ENCODE measurements at regions not wholly inside any gene's neighbourhood (a gene's known extent, or its start where the extent isn't known, plus 50 kb on each side); places are given as distances from the start of the nearest gene placed in this dataset.
"Not testable (repeated sequence)": the region's sequence is repeated elsewhere in the genome, so short reads cannot be mapped to it uniquely, and the experiment has no call there.

GRCh38 chr9:65430221-65430620 lies 145.2 kb upstream of the FOXD4L5 start:
- Histone ChIP-seq H3K9ac (ENCODE audit: low read length) (no peak overlapping the region), H3K4me3 (ENCODE audit: low read length) (no peak overlapping the region), H3K27me3 (replicated peaks; ENCODE audit: control insufficient read depth, insufficient read depth, low read length) (no peaks in the 10 kb centered on the region), H3K4me1 (ENCODE audit: control insufficient read depth, insufficient read depth, low read length) (no peaks in the 10 kb centered on the region), H3K36me3 (ENCODE audit: control insufficient read depth, insufficient read depth, low read length, severe bottlenecking) (no peaks in the 10 kb centered on the region), H3K9me3 (ENCODE audit: control insufficient read depth, low read length) (no peaks in the 10 kb centered on the region)
- DNase-seq (ENCODE audit: low read depth) = no peak

- not testable (repeated sequence) for H3K36me3 ChIP-seq (ENCODE audit: control insufficient read depth, insufficient read depth, low read length, severe bottlenecking); H3K9ac ChIP-seq (ENCODE audit: low read length); H3K27me3 ChIP-seq (replicated peaks; ENCODE audit: control insufficient read depth, insufficient read depth, low read length); DNase-seq (ENCODE audit: low read depth); H3K9me3 ChIP-seq (ENCODE audit: control insufficient read depth, low read length); H3K4me3 ChIP-seq (ENCODE audit: low read length); H3K4me1 ChIP-seq (ENCODE audit: control insufficient read depth, insufficient read depth, low read length)
Measured at GRCh38 chr9:65427361-65427760, 142.4 kb upstream of the FOXD4L5 start.

GRCh38 chr9:65426813-65427212 lies 141.8 kb upstream of the FOXD4L5 start:
- not testable (repeated sequence) for H3K4me1 ChIP-seq (ENCODE audit: control insufficient read depth, insufficient read depth, low read length); H3K4me3 ChIP-seq (ENCODE audit: low read length); H3K9ac ChIP-seq (ENCODE audit: low read length); H3K36me3 ChIP-seq (ENCODE audit: control insufficient read depth, insufficient read depth, low read length, severe bottlenecking); H3K27me3 ChIP-seq (replicated peaks; ENCODE audit: control insufficient read depth, insufficient read depth, low read length); H3K9me3 ChIP-seq (ENCODE audit: control insufficient read depth, low read length); DNase-seq (ENCODE audit: low read depth)

DNA sequence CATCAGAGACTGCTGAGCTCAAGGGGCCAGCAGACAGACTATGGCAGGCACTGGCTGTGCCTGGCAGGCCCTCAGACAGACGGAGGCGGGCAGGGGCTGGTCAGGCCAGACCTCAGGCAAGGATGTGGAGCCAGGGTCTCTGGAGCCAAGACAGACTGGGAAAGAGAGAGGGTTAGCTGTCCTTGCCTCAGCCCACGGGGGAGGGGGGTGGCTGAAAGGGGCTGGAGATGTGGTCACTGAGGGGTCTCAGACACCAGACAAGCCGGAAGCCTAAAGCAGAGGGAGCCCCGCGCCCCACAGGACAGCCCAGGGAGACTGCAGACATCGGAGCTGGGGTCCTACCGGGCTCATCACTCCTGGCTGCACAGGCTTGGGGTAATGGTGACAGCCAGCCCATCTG lies 141.2 kb upstream of the FOXD4L5 start:
- Histone ChIP-seq H3K9ac (ENCODE audit: low read length) (no peak overlapping the region), H3K36me3 (ENCODE audit: control insufficient read depth, insufficient read depth, low read length, severe bottlenecking) (no peaks in the 10 kb centered on the region), H3K4me3 (ENCODE audit: low read length) (no peak overlapping the region), H3K4me1 (ENCODE audit: control insufficient read depth, insufficient read depth, low read length) (no peaks in the 10 kb centered on the region), H3K27me3 (replicated peaks; ENCODE audit: control insufficient read depth, insufficient read depth, low read length) (no peaks in the 10 kb centered on the region), H3K9me3 (ENCODE audit: control insufficient read depth, low read length) (no peaks in the 10 kb centered on the region)
- no peak for DNase-seq (ENCODE audit: low read depth)

DNA sequence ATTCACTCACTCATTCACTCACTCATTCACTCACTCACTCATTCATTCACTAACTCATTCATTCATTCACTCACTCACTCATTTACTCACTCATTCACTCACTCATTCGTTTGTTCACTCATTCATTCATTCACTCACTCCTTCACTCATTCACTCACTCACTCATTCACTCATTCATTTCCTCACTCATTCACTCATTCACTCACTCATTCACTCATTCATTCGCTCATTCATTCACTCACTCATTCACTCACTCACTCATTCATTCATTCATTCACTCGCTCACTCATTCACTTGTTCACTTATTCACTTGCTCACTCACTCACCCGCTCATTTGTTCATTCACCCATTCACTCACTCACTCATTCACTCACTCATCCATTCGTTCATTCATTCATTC lies 140.2 kb upstream of the FOXD4L5 start:
- H3K9me3 ChIP-seq (ENCODE audit: control insufficient read depth, low read length); DNase-seq (ENCODE audit: low read depth); H3K9ac ChIP-seq (ENCODE audit: low read length); H3K4me3 ChIP-seq (ENCODE audit: low read length); H3K4me1 ChIP-seq (ENCODE audit: control insufficient read depth, insufficient read depth, low read length); H3K36me3 ChIP-seq (ENCODE audit: control insufficient read depth, insufficient read depth, low read length, severe bottlenecking); H3K27me3 ChIP-seq (replicated peaks; ENCODE audit: control insufficient read depth, insufficient read depth, low read length): not testable (repeated sequence)

DNA sequence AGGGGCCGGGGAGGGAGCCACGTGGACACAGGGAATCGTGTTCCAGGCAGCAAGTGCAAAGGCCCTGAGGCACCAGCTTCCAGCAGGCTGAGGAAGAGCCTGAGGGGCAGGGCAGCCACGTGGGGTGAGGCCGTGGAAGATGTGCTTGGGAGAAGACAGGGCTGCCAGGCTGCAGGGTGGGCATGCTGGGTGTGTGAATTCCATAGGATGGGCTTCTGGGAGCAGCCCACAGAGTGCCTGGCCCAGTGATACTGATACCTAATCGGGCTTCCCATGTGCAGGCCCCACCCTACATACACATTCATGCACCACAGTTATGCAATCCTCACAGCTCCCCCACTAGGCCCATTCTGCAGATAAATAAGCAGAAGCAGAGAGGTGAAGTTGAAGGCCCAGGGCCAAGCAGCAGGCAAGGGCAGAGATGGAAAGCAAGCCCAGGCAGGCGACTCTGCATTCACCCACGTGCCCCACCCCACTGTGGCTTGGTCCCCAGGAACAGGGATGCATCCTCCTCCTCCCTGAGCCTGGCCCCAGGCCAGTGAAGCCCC lies 139.5 kb upstream of the FOXD4L5 start:
- not testable (repeated sequence) for H3K4me1 ChIP-seq (ENCODE audit: control insufficient read depth, insufficient read depth, low read length); H3K9me3 ChIP-seq (ENCODE audit: control insufficient read depth, low read length); H3K27me3 ChIP-seq (replicated peaks; ENCODE audit: control insufficient read depth, insufficient read depth, low read length); H3K4me3 ChIP-seq (ENCODE audit: low read length); H3K36me3 ChIP-seq (ENCODE audit: control insufficient read depth, insufficient read depth, low read length, severe bottlenecking); H3K9ac ChIP-seq (ENCODE audit: low read length); DNase-seq (ENCODE audit: low read depth)

- H3K27me3 ChIP-seq (replicated peaks; ENCODE audit: control insufficient read depth, insufficient read depth, low read length); H3K4me3 ChIP-seq (ENCODE audit: low read length); H3K9ac ChIP-seq (ENCODE audit: low read length); H3K9me3 ChIP-seq (ENCODE audit: control insufficient read depth, low read length); DNase-seq (ENCODE audit: low read depth); H3K36me3 ChIP-seq (ENCODE audit: control insufficient read depth, insufficient read depth, low read length, severe bottlenecking); H3K4me1 ChIP-seq (ENCODE audit: control insufficient read depth, insufficient read depth, low read length): not testable (repeated sequence)
Measured at GRCh38 chr9:65423691-65424436, 138.9 kb upstream of the FOXD4L5 start.

DNA sequence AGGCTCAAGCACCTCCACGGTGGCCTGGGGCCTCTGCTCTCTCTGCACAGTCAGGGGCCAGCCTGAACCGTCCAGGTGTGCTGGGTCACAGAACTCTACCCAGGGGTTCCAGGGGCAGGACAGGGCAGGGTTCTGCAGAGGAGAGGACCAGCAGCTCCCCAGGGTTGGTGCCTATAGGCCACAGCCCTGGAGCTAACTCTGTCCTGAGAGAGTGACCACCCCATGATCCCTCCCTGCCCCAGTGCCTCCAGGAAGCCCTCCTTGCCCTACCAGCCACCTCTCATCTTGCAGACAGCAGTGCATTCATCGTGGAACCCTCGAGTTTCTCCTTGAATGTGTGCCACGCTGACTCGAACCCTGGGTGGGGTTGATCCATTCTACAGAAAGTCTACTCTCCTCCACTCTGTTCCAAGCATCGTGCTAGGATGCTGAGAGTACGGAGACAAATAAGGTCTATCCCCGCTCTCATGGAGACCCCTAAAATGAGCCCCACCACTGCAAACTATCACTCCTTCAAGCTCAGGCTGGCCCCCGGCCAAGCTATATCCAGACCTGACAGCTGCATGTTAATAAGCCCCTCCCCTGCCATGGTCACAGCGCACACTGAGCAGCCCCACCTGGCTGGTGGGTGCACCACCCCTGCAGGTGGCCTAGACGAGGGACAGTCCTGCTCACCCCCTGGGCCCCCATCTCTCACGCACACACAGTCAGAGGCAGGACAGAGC lies 138.1 kb upstream of the FOXD4L5 start:
- not testable (repeated sequence) for H3K27me3 ChIP-seq (replicated peaks; ENCODE audit: control insufficient read depth, insufficient read depth, low read length); DNase-seq (ENCODE audit: low read depth); H3K9ac ChIP-seq (ENCODE audit: low read length); H3K36me3 ChIP-seq (ENCODE audit: control insufficient read depth, insufficient read depth, low read length, severe bottlenecking); H3K4me3 ChIP-seq (ENCODE audit: low read length); H3K4me1 ChIP-seq (ENCODE audit: control insufficient read depth, insufficient read depth, low read length); H3K9me3 ChIP-seq (ENCODE audit: control insufficient read depth, low read length)

GRCh38 chr9:65421486-65421885 lies 136.5 kb upstream of the FOXD4L5 start:
- H3K4me3 ChIP-seq (ENCODE audit: low read length); H3K9me3 ChIP-seq (ENCODE audit: control insufficient read depth, low read length); DNase-seq (ENCODE audit: low read depth); H3K27me3 ChIP-seq (replicated peaks; ENCODE audit: control insufficient read depth, insufficient read depth, low read length); H3K9ac ChIP-seq (ENCODE audit: low read length); H3K4me1 ChIP-seq (ENCODE audit: control insufficient read depth, insufficient read depth, low read length); H3K36me3 ChIP-seq (ENCODE audit: control insufficient read depth, insufficient read depth, low read length, severe bottlenecking): not testable (repeated sequence)

DNA sequence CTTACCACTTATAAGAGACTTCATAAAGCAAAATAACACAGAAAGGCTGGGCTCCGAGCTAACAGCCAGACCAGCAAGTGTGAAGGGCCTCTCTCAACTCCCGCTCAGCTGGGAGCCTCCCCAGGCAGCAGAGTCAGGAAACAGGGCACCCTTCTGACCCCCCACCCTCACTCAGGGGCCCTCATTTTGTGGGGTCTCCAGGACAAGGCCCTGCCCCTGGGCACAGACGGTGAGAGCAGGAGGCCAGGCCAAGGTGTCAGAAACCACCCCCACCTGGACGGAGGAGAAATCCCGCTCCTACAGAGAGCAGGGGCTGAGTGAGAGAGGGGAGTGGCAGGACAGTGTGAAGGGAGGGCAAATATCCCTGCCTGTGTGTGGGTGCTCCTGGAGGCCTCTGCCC lies 135.8 kb upstream of the FOXD4L5 start:
- no peaks in the 10 kb centered on the region for H3K36me3 ChIP-seq (ENCODE audit: control insufficient read depth, insufficient read depth, low read length, severe bottlenecking)
- no peak overlapping the region for H3K9ac ChIP-seq (ENCODE audit: low read length)
- no peak overlapping the region for H3K4me3 ChIP-seq (ENCODE audit: low read length)
- H3K9me3 ChIP-seq (ENCODE audit: control insufficient read depth, low read length) = no peaks in the 10 kb centered on the region
- no peaks in the 10 kb centered on the region for H3K4me1 ChIP-seq (ENCODE audit: control insufficient read depth, insufficient read depth, low read length)
- H3K27me3 ChIP-seq (replicated peaks; ENCODE audit: control insufficient read depth, insufficient read depth, low read length) = no peaks in the 10 kb centered on the region
- no peak for DNase-seq (ENCODE audit: low read depth)

DNA sequence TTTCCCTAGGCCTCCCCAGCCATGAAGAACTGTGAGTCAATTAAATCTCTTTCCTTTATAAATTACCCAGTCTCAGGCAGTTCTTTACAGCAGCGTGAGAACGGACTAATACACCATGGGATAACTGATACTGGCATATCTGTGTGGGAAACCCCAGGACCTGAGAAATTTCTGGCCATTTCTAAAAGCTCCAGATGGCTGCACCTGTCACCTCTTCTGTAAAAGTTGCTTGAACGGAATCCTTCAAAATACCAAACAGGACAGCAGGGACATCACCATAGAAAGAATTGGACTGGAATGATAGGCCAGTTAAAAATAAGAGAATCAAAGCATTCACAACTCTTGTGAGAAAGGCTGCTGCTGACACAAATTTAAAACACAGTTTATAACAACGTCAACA lies 134.0 kb upstream of the FOXD4L5 start:
- H3K27me3 ChIP-seq (replicated peaks; ENCODE audit: control insufficient read depth, insufficient read depth, low read length); H3K4me3 ChIP-seq (ENCODE audit: low read length); H3K36me3 ChIP-seq (ENCODE audit: control insufficient read depth, insufficient read depth, low read length, severe bottlenecking); H3K9me3 ChIP-seq (ENCODE audit: control insufficient read depth, low read length); H3K4me1 ChIP-seq (ENCODE audit: control insufficient read depth, insufficient read depth, low read length); H3K9ac ChIP-seq (ENCODE audit: low read length); DNase-seq (ENCODE audit: low read depth): not testable (repeated sequence)

All from adipocyte (in vitro differentiated cells).